Endodermal cell (in vitro differentiated cells): ENCODE measurements at regions not wholly inside any gene's neighbourhood (a gene's known extent, or its start where the extent isn't known, plus 50 kb on each side); places are given as distances from the start of the nearest gene placed in this dataset.

ENCODE experiments used
- DNase-seq: peaks from one replicate; pipeline ENCODE4 v3.0.0-alpha.2; 2017
- H3K27ac ChIP-seq: 2 replicates; pipeline ENCODE4 v1.5.1; 2013; ENCODE audit warnings: mild to moderate bottlenecking, low read depth, low read length, moderate library complexity
- H3K27me3 ChIP-seq: 2 replicates; pipeline ENCODE4 v1.6.1; 2013; ENCODE audit warnings: mild to moderate bottlenecking, low read length, moderate library complexity; ENCODE audit not compliant: insufficient read depth, control insufficient read depth, poor library complexity, severe bottlenecking
- H3K36me3 ChIP-seq: 2 replicates; pipeline ENCODE4 v1.7.0; 2013; ENCODE audit warnings: mild to moderate bottlenecking, low read length, moderate library complexity; ENCODE audit not compliant: control insufficient read depth, insufficient read depth
- H3K4me1 ChIP-seq: one replicate; pipeline ENCODE4 v1.7.0; 2013; ENCODE audit warnings: low read length; ENCODE audit not compliant: control insufficient read depth, insufficient read depth
- H3K4me3 ChIP-seq: 2 replicates; pipeline ENCODE4 v1.5.1; 2013; ENCODE audit warnings: mild to moderate bottlenecking, low read length, moderate library complexity
- H3K9ac ChIP-seq: 2 replicates; pipeline ENCODE4 v1.6.1; 2013; ENCODE audit warnings: mild to moderate bottlenecking, low read length, moderate library complexity; ENCODE audit not compliant: poor library complexity, severe bottlenecking; ENCODE audit errors: extremely low read depth
- H3K9me3 ChIP-seq: 2 replicates; pipeline ENCODE4 v1.6.1; 2013; ENCODE audit warnings: mild to moderate bottlenecking, low read length, moderate library complexity; ENCODE audit not compliant: control insufficient read depth
- H3K27ac Mint-ChIP-seq: 2 replicates; pipeline ENCODE4 v1.8.0; 2020; ENCODE audit warnings: mixed read lengths
- H3K27me3 Mint-ChIP-seq: 2 replicates; pipeline ENCODE4 v1.8.0; 2021; ENCODE audit warnings: mild to moderate bottlenecking, mixed read lengths; ENCODE audit not compliant: insufficient read depth
- H3K36me3 Mint-ChIP-seq: 2 replicates; pipeline ENCODE4 v1.8.0; 2020; ENCODE audit warnings: low read depth, mixed read lengths
- H3K4me1 Mint-ChIP-seq: 2 replicates; pipeline ENCODE4 v1.8.0; 2020; ENCODE audit warnings: mixed read lengths
- H3K4me3 Mint-ChIP-seq: 2 replicates; pipeline ENCODE4 v1.8.0; 2020; ENCODE audit warnings: mild to moderate bottlenecking, moderate library complexity, mixed read lengths
- H3K9me3 Mint-ChIP-seq: 2 replicates; pipeline ENCODE4 v1.8.0; 2020; ENCODE audit warnings: mild to moderate bottlenecking, mixed read lengths
- WGBS, 2 experiments: methylation state at CpG; one replicate each; pipeline versions ENCODE4 v1.1.5 to v1.1.7; 2013; ENCODE audit warnings: missing lambda C conversion rate in 2 of 2, mixed read lengths in 1 of 2; ENCODE audit not compliant: insufficient coverage in 1 of 2, insufficient read length in 1 of 2; 5-methylcytosine and 5-hydroxymethylcytosine counted together
- TF ChIP-seq, protein P1 (sequence below): fragments of 200-600 bp; sonication (generic); conservative IDR thresholded peaks from 2 replicates; pipeline ENCODE4 v1.5.0; 2021; ENCODE audit warnings: antibody characterized with exemption, mild to moderate bottlenecking

DNA sequence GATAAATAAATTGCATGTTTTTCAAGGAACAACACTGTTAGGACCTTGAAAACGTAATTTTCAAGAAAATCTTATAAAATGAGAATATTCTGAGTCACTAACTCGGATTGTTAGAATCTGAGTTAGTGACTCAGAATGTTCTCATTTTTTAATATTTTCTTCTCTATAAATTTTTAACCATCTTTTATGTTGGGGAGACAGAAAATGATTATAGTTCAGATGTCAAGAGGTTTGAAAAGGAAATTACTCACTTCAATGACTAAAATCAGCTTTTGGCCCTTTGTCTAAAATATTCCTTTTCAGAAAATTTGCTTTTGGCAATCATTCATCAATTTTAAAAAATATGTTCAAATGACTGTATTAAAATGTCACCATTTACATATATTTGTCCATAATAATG, 264.2 kb upstream of the EDNRB start:
- no peak overlapping the region for H3K4me3 ChIP-seq
- Mint-ChIP-seq H3K27me3 (peaks cover 2% of the 10 kb centered on the region), H3K4me1 (no peaks in the 10 kb centered on the region), H3K9me3 (peaks cover 7% of the 10 kb centered on the region), H3K27ac (no peak overlapping the region), H3K4me3 (no peak overlapping the region), H3K36me3 (no peaks in the 10 kb centered on the region)
- H3K36me3 ChIP-seq, result no peaks in the 10 kb centered on the region
- H3K27me3 ChIP-seq, result no peaks in the 10 kb centered on the region
- peaks cover 6% of the 10 kb centered on the region for H3K9me3 ChIP-seq
- DNase-seq, result no peak
- 89% methylated on average over 1 of the region's 2 CpGs; no CpG with 5 or more reads in 1 of the 2 experiments for WGBS, 2 experiments
- no peak overlapping the region for H3K27ac ChIP-seq
- H3K4me1 ChIP-seq, result no peaks in the 10 kb centered on the region
- TF ChIP-seq, protein P1, sequence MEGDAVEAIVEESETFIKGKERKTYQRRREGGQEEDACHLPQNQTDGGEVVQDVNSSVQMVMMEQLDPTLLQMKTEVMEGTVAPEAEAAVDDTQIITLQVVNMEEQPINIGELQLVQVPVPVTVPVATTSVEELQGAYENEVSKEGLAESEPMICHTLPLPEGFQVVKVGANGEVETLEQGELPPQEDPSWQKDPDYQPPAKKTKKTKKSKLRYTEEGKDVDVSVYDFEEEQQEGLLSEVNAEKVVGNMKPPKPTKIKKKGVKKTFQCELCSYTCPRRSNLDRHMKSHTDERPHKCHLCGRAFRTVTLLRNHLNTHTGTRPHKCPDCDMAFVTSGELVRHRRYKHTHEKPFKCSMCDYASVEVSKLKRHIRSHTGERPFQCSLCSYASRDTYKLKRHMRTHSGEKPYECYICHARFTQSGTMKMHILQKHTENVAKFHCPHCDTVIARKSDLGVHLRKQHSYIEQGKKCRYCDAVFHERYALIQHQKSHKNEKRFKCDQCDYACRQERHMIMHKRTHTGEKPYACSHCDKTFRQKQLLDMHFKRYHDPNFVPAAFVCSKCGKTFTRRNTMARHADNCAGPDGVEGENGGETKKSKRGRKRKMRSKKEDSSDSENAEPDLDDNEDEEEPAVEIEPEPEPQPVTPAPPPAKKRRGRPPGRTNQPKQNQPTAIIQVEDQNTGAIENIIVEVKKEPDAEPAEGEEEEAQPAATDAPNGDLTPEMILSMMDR, result no peak
- no peak overlapping the region for H3K9ac ChIP-seq

GRCh38 chr13:78177306-78177705, 258.7 kb upstream of the EDNRB start:
- Mint-ChIP-seq H3K27ac (no peak overlapping the region), H3K4me3 (no peak overlapping the region), H3K9me3 (peaks cover 4% of the 10 kb centered on the region), H3K4me1 (no peaks in the 10 kb centered on the region), H3K27me3 (peaks cover 2% of the 10 kb centered on the region), H3K36me3 (no peaks in the 10 kb centered on the region)
- H3K27ac ChIP-seq, result no peak overlapping the region
- TF ChIP-seq, protein P1, result no peak
- no peaks in the 10 kb centered on the region for H3K36me3 ChIP-seq
- H3K4me3 ChIP-seq, result no peak overlapping the region
- no peak for DNase-seq
- H3K9ac ChIP-seq, result no peak overlapping the region
- H3K9me3 ChIP-seq, result no peaks in the 10 kb centered on the region
- no peaks in the 10 kb centered on the region for H3K27me3 ChIP-seq
- H3K4me1 ChIP-seq, result no peaks in the 10 kb centered on the region
- 86% methylated on average over 1 of the region's 1 CpG; no CpG with 5 or more reads in 1 of the 2 experiments for WGBS, 2 experiments

GRCh38 chr13:78176880-78177279, 258.2 kb upstream of the EDNRB start:
- H3K27ac ChIP-seq, result no peak overlapping the region
- Mint-ChIP-seq H3K4me1 (no peaks in the 10 kb centered on the region), H3K36me3 (no peaks in the 10 kb centered on the region), H3K27ac (no peak overlapping the region), H3K4me3 (no peak overlapping the region), H3K27me3 (peaks cover 2% of the 10 kb centered on the region), H3K9me3 (peaks cover 4% of the 10 kb centered on the region)
- H3K36me3 ChIP-seq, result no peaks in the 10 kb centered on the region
- TF ChIP-seq, protein P1, result no peak
- no peaks in the 10 kb centered on the region for H3K9me3 ChIP-seq
- DNase-seq, result no peak
- no peaks in the 10 kb centered on the region for H3K27me3 ChIP-seq
- H3K4me3 ChIP-seq, result no peak overlapping the region
- WGBS, 2 experiments, result 87 to 100% methylated on average over 2 of the region's 2 CpGs
- H3K4me1 ChIP-seq, result no peaks in the 10 kb centered on the region
- no peak overlapping the region for H3K9ac ChIP-seq
